ENCODE measurements at regions not wholly inside any gene's neighbourhood (a gene's known extent, or its start where the extent isn't known, plus 50 kb on each side); places are given as distances from the start of the nearest gene placed in this dataset.

DNA sequence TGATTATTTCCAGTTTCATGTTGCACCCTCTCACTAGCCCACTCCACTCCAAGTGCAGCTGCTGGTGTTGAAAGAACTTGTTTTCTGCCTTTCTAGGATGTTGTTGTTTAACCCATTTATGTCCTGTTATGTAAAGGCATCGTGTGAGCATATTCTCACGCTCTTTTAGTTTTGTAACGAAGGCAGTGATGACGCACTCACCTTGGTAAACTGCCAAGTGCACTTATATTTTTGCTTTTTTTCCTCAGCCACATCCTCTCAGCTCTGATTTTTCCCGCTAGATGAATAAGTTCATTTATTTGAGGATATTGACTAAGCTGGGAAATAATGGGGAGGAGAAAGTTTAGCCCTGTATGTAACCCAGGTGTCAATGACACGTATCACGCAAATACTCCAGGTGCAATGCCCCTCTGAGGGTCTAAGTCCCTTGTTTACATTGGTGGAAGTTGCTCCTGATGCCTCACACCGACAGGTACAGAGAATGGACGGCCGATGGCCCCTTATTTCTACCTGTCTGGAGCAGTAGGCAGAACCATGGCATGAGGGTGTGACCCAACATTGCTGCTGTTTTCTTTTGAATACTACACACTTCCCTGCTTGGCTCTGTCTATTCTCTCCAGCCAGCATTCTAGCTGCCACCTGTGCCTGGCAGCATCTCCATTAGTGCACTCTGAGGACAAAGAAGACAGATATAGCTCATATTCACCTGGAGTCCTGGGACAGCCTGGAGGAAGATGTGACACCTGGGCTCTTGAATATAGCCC lies 132.7 kb upstream of the SLC24A3 start:
- FAIRE-seq = no peak

DNA sequence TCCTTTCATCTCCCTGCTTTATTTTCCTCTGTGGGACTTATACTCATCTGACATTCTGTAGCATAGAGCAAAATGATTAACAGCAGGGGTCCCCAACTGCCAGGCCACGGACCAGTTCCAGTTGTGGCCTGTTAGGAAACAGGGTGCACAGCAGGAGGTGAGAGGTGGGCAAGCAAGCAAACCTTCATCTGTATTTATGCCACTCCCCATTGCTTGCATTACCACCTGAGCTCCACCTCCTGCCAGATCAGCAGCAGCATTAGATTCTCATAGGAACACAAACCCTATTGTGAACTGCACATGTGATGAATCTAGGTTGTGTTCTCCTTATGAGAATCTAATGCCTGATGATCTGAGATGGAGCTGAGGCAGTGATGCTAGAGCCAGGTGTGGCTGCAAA lies 130.5 kb upstream of the SLC24A3 start:
- FAIRE-seq = no peak

DNA sequence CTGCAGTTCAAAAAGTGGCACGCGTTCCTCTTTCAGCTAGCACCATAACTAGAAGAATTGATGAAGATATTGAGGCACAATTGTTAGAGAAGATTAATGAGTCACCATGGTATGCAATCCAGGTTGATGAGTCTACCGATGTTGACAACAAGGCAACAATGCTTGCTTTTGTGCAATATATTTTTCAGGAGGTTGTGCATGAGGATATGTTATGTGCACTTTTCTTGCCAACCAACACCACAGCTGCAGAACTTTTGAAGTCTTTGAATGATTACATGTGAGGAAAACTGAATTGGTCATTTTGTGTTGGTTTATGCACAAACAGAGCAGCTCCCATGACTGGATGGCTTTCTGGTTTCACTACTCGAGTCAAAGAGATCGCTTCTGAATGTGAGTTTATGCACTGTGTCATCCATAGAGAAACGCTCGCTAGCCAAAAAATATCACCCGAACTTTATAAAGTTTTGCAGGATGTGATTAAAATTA lies 129.3 kb upstream of the SLC24A3 start:
- FAIRE-seq = no peak

DNA sequence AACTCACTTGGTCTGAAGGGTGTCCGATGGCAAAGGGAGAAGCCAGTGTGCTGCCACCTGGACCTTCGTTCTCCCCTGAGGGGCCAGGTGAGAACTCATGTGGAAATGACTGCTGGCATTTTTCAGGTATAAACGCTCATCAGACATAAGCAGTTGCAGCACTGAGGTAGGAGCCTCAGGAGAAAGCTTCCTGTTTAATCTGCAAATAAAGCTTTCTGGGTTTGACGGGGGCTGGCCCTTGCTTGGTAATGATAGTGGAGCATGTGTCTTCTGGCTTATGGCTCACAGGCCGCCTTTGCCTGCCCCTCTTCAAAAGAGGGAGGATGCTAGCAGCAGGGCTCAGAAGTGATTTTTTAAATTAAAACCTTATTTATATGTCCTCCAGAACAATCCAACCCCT lies 122.1 kb upstream of the SLC24A3 start:
- no peak for FAIRE-seq

DNA sequence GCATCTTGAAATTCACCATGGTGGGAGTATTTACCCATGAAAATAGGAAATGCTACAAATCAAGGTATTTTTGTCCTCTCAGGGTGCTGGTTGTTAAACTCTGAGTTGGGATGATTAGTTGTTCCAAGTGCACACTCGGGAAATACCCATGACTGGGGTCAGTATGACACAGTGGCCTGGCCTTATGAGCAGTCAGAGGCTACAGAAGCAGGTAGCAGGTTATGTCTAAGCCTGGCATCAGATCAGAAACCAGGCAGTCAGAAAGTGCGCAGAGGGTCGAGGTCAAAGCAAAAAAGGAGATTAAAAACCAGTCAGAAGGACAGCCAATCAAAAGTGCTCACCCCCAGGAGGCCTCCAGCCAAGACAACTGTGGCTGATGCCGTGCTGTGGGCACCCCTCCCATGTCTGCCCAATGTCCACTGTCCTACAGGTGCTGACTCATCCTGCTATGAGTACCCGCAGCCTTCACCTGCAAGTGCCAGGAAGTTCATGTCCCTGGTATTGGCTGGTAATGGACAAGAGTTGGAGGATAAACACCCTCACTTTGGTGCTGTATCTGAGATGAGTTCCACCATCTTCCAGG lies 117.4 kb upstream of the SLC24A3 start:
- no peak for FAIRE-seq

DNA sequence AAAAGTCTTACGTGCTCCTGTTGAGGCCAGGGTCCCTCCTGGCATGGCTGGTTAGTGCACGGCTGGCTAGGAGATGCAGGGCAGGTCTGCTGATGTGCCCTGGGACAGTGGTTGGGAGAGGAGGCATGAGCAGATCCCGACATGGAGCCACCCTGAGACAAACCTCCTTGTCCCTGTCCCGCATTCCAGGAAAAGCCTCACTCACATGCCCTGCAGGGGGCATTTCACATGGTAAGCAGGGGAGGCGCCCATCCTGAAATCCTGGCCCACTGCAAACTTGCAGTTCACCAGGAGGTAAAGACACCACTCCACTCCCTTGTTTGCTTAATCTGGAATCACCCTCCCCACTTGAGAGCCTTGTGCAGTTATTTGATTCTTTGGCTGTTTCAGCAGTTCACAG lies 116.7 kb upstream of the SLC24A3 start:
- FAIRE-seq = no peak

DNA sequence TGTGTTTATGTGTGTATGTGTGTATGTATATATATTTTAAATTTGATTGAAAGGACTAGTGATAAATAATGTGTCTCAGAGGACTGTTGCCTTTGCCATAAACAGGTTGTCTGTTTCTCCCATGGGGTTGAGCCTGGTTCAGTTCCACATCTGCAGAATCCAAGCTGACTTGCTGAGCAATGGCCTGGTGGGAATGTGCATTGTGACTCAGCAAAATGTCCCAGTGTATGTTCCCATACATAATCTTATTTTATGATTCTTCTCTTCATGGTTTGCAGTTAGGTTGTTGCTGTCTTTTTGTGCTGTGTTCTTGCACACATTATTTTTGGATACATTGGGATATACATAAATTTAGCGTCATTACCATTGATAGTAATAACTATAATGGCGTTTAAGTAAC lies 115.6 kb upstream of the SLC24A3 start:
- no peak for FAIRE-seq

DNA sequence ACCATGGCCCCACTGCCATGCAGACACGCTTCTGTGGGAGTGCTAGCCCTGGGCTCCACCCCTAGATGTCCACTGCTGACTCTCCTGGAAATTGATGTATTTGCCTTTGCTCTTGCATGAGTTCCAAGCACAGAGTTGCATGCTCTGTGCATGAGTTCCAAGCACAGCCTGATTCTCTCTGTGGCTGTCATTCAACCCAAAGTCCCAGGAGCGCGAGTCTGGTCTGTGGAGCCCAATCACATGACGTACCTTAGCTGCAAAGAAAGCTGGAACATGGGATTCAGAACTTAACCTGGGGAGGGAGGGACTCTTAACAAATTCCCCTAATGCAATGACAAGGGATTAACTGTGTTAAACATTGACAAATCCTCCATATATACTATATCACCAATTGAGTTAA lies 114.3 kb upstream of the SLC24A3 start:
- FAIRE-seq = no peak

DNA sequence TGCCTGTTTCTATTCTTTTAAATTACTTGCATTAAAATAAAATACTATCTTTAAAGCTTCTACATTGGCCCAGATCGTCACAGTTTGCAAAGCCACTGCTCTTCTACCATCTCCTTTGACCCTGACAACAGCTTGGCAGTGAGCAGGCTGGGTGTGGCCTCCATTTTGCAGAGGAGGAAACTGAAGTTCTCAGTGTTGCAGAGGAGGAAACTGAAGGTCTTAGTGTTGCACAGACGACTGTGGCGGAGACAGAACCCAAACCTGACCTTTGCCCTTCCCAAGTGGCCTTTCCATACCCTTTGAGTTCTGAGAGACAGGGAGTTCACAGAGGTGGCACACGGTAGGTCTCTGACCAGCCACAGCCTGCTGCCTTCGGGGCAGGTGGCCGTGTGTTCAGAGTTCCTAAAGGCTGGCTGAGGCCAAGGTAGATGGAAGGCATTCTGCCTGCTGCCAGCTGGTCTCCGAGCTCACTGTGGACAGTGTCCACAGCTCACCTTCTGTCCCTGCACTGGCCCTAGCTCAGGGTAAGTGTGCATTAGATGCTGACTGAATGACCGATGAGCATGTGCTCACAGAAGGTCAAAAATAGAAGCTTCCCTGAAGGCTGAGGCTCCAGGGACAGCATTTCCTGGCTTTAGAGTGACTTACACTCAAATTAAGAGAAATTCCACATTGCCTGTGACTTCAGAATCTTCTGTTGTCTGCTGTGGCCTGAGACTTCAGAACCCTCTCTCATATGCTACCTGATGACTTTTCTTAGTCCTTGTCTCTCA lies 113.5 kb upstream of the SLC24A3 start:
- no peak for FAIRE-seq

DNA sequence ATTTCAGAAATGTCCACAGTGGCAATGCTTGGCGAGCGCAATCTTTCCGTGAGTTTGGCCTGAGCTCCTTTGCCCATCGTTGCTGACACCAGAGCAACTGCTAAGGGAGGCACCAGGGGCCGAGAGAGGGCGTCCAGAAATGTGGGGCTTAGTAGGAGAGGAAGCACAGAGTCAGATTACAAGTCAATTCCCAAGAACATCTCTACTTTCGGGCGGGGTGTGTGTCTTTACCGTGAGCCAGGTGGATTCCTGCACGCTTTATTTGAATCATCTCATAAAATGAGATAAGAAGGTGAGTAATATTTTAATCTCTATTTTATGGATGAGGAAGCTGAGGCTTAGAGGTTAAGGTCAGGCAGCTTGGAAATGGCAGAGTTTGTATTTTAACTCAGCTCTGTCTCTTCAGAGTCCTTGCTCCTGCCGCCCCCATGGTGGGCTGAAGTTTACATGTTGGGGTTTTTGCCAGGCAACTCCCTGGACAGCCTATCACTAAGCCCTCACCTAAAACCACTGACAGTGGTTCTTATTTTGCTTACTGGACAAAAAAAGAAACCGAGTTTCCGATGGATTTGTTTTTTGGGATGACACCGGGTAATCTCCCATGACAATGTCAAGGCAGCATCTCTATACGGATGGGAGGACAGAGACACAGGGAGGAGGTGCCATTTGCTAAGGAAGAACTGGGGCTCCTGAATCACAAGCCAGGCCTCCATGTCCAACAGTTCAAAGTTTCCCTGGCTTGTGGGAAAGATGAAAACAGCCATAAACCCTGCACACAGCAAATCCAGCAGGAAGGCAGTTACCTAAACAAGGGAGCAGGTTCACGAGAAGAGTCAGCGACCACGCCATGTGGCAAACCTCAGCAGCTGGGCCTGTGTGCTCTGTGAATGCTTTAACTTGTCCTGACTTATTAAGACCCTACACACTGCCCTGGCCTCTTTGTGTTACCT lies 112.6 kb upstream of the SLC24A3 start:
- no peak for FAIRE-seq

DNA sequence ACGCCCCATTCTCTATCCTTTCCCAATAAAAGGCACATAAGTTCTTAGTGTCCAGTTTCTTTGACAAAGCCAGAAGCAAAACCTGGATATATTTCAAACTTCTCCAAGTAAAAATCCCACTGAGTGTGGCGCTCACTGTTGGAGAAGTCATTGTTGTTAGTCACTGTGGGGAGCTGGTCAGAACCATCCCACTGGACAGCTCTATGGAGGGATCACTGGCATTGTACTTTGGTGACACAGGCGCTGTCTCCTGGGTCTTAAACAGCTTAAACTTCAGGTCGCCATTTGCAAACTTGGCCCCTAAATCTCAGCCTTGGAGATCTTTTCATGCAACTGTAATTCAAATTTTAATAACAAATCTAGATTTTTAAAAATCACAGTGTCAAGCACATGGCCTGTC lies 111.5 kb upstream of the SLC24A3 start:
- no peak for FAIRE-seq

DNA sequence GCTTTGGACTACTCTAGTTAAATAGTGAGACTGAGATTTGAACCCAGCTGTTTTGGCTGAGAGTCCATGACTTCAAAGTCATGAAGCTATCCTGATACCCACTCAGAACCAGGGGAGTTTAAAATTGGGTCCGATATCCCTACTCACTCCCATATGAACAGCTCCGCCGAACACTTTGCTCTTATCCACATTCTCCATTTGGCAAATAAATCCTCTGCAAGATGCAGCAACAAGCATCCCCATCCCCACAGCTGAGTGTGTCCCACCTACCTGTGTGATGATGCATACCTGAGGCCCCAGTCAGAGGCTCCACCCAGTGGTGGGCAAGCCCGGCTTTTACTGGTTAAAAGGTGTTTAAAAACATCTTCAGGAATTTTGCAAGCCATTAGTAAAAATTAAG lies 108.3 kb upstream of the SLC24A3 start:
- no peak for FAIRE-seq

DNA sequence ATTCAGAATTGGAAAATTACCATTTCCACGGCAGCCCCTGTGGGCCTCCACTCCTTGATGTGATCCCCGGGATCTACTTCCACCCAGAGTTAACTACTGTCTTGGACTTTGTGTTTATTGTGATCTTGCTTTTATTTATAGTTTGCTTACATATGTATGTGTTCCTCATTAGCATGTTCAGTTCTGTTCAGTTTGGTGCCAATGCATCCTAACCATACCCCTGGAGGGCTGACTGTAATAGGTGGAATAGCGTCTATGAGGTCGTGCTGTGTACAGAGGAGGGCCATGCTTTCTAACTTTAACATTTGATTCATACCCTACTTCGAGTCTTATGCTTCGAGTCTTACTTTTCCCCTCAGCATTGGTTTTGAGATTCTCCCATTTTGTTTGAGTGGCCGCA lies 104.3 kb upstream of the SLC24A3 start:
- FAIRE-seq = no peak

DNA sequence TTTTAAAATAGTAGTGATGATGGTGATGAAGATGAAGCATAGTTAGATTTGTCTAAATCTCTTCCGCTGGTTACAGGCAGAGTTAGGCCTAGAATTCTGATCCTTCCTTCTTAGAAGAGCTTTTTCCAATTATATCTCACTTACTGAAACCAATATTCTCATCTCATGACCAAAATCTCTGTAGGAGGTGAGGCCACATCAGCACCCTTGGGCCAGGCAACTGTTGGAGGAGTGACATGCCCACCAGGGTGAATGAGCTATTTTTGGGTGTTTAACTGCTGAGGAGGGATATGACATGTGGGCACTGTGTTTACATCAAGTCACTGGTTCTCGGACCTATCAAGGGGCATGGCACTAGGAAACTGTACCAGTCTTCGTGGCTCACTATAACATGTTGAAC lies 102.2 kb upstream of the SLC24A3 start:
- FAIRE-seq = no peak

DNA sequence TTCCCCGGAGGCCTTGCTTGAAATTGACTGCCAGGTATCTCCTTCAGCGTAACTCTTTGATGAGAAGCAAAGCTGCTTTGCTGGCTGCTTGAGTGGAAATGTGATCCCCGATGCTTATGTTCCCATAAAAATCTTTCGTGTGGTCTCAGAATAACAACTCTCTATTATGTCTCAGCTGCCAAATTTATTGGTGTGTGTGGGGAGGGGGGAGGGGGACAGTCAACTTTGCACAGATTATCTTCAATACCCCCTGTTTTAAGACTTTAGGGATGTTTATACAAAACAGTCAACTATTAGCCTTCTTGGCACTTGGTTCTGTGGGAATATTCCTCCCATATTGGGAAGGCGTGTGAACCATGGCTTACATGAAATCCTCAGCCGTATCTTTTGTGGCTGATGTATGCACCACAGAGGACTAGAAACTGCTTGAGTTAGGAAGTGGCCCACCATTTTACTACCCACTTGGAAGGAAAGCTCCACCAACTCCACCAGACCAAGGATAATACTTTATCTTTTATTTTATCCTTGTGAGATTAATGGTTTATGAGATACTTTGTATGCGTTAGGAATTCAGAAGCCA lies 101.5 kb upstream of the SLC24A3 start:
- FAIRE-seq = no peak

DNA sequence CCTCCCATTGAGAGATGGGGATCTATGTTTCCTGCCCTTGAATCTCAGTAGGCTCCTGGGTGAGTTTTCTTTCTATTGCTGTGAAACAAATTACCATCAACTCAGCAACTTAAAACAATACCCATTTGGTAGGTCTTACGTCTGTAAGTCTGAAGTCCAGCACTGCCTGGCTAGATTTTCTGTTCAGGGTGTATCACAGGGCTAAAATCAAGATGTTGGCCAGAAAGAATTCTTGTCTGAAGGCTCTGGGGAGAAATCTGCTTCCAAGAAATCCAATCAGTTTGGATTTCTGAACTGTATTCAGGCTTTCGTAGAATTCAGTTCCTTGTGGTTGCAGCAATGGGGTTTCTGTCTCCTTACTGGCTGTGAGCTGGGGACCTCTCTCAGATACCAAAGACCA lies 99.6 kb upstream of the SLC24A3 start:
- FAIRE-seq = no peak

DNA sequence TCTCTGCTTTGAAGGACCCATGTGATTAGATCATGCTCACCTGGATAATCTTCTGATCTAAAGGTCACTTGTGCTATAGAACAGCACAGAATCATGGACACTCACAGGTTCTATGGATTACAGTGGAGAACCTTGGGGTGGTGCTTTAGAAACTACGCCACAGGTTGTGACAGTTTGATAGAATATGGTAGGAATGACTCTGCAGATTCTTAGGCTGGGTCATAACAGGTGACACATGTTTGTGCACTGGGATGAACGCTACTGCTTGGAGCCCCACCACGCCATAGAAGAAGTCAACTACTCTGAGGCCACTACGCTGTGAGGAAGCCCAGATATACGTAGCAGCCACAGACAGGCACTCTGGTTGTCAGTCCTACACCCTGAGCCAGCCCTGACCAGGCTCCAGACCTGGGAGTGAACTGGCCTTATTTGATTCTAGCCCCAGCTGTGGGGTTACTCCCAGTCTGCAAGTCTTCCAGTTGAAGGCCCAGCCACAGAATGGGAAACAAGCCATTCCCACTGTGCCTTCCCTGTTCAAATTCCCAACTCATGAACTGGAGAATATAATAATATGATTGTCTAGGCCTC lies 99.0 kb upstream of the SLC24A3 start:
- no peak for FAIRE-seq

DNA sequence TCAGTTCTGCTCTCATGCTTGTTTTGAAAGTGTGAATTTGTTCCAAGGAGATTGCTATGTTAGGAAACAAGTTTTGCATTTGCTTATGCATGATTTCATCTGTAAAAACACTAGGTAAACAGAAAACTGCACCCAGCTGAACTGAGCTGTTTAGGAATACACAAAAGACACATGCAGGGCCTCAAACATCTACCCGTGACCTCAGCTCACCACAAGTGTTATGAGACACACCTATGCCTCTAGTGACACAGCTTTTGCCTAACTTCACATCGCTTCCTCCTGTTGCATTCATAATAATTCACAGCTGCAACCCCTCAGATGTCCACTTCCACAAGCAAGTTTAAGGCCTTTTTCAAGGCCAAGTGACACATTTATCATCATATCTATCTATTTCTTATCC lies 98.0 kb upstream of the SLC24A3 start:
- FAIRE-seq = no peak

DNA sequence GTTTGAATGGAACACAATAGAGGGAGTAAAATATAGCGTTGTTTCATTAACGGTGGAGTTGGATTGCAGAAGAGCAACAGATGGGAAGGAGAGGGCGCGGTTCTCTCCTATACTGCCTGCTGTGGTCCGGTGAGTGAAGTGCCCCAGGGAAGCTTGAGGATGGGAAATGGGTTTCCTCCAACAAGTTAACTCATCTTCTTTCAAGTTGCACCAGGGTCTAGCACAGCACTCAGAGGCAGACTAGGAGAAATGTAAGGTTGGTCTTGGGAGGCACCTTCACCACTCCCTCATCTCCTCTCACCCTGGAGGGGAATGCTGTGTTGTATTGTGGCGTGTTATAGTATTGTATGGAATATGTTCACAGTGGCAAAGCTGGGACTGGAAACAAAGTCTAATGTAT lies 96.9 kb upstream of the SLC24A3 start:
- no peak for FAIRE-seq

DNA sequence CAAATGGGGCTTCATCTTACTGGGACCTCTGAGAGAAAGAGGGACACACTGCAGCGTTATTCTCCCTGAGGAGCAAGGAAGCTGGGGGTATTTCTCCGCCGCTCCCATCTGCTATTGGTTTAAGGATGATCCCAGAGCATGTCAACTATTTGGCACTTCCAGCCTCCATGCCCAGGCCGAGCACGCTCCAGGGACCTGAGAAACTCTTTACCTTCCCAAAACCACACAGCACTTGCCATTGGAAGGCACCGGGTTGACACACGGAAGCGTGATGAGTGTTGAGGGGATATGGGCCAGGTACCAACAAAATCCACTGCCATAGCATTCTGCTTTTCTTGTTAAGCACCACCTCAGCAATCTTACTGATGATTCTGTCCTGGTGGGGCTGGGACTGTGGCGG lies 92.4 kb upstream of the SLC24A3 start:
- no peak for FAIRE-seq

DNA sequence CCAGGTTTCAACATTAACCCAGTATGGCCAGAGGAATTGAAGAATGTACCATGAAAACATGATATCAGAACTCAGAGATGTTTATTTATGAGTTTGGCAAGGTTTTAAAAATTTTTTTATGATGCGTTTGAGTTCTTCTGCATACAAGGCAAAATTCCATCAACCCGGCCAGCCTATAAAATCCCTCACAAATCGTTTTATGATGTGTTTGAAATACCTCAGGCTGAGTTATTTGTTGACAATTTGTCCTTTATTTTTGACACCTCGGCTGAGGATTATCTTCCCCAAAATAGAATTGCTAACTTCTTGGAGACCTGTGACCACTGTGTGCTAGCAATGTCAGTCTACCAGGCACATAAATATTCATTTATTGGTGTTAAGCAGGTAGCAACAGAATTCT lies 91.9 kb upstream of the SLC24A3 start:
- no peak for FAIRE-seq

DNA sequence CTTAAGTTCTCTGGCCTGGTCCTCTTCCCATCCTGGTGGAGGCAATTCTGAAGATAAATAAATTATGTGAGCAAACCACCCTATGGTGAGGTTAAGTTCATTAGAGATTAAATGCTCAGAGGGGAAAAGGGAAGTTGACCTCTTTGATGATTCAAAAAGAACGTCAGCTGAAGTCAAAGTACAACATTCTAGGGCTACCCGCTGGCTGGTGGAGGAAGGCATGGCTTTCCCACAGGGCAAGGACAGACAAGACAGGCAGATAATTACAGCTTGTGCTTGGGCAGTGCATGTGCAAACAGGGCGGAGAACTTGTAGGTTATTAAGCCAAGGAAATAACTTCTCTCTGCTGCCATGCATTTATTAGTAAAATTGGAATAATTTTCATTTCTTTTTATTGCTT lies 91.0 kb upstream of the SLC24A3 start:
- no peak for FAIRE-seq
